ENCODE measurements at regions not wholly inside any gene's neighbourhood (a gene's known extent, or its start where the extent isn't known, plus 50 kb on each side); places are given as distances from the start of the nearest gene placed in this dataset.

DNA sequence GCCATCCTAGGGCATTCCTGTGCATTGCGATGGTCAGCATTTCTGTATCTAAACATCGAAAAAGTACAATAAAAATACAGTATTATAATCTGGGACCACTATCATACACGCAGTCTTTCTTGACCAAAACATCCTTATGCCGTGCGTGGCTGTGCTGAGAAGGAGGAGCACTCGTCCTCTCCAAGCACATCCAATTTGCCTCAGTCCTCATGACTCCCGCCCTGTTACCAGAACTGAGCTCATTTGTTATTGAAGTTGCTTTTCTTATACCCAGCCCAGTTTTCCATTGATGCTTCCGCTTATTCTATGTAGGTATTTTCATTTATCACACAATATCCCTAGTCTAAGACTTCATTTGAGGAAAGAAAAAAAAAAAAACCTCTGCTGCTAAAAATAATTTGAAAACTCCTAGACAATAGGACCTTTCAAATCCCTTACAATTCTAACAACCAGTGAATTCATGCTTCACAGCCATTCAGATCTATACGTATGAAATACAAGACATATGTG lies 236.9 kb upstream of the PLEKHG7 start:
- H3K9me3 ChIP-seq (ENCODE audit: control insufficient read depth in 3 of 3, low read length in 3 of 3) = no peaks in the 10 kb centered on the region
- peaks cover 32 to 35% (median 33%) of the 10 kb centered on the region in 3 donors for H3K4me1 ChIP-seq (ENCODE audit: control insufficient read depth in 3 of 3, insufficient read depth in 3 of 3, low read length in 3 of 3)
- no peaks in the 10 kb centered on the region for H3K36me3 ChIP-seq (ENCODE audit: control insufficient read depth in 3 of 3, insufficient read depth in 3 of 3, low read length in 3 of 3)
- H3K27me3 ChIP-seq (ENCODE audit: control insufficient read depth in 3 of 3, insufficient read depth in 3 of 3, low read length in 3 of 3) = no peaks in the 10 kb centered on the region
- peak overlapping the region; percentile 65 to 77 (median 66) for H3K4me3 ChIP-seq (ENCODE audit: low read length in 3 of 3)
- H3K27ac ChIP-seq (ENCODE audit: low read depth, low read length) = peak overlapping the region; percentile 86
- H3K9ac ChIP-seq (ENCODE audit: low read depth in 1 of 3, low read length in 3 of 3) = peak overlapping the region in 1 of 3 donors; percentile 46

DNA sequence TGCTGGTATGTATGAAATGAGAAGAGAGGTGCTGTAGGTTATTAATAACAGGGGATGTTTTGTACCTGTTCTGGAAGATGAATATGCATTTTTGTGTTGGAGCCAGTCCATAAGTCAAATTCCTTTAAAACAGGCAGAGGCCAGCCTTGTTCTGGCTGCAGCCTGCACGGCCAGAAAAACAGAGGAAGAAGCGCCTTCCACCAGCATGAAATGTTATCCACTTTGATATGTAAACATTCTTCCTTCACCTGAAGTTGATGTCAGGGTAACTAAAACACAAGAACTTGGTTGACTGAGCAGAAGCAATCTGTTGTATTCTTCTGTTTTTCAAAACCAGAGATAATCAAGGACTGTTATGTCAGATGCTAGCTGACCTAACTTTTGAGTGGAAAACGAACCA lies 237.9 kb upstream of the PLEKHG7 start:
- no peak overlapping the region for H3K4me3 ChIP-seq (ENCODE audit: low read length in 3 of 3)
- H3K27ac ChIP-seq (ENCODE audit: low read depth, low read length) = no peak overlapping the region
- H3K9me3 ChIP-seq (ENCODE audit: control insufficient read depth in 3 of 3, low read length in 3 of 3) = no peaks in the 10 kb centered on the region
- no peaks in the 10 kb centered on the region for H3K36me3 ChIP-seq (ENCODE audit: control insufficient read depth in 3 of 3, insufficient read depth in 3 of 3, low read length in 3 of 3)
- no peaks in the 10 kb centered on the region for H3K27me3 ChIP-seq (ENCODE audit: control insufficient read depth in 3 of 3, insufficient read depth in 3 of 3, low read length in 3 of 3)
- H3K9ac ChIP-seq (ENCODE audit: low read depth in 1 of 3, low read length in 3 of 3) = no peak overlapping the region
- peaks cover 25 to 31% (median 29%) of the 10 kb centered on the region in 3 donors for H3K4me1 ChIP-seq (ENCODE audit: control insufficient read depth in 3 of 3, insufficient read depth in 3 of 3, low read length in 3 of 3)

DNA sequence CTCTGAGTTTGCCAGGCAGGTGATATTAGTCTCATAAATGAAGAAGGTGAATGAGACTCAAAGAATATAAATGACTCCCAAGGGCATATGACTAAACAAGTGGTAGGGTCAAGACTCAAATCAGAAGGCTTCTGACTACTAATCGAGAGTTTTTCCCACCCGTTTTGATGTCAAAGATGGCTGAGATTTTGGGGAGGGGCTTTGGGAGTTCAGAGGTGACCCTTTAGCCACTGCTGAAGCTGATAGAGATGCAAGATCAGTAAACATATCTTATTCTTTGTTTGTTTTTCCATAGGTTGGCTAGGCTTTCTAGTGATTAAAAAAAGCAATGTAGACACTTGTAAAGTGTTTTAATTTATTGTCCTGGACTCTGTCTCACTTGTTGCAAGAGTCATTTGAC lies 239.6 kb upstream of the PLEKHG7 start:
- Histone ChIP-seq H3K27ac (ENCODE audit: low read depth, low read length) (no peak overlapping the region), H3K4me1 (ENCODE audit: control insufficient read depth in 3 of 3, insufficient read depth in 3 of 3, low read length in 3 of 3) (peaks cover 15 to 27% (median 17%) of the 10 kb centered on the region in 3 donors), H3K27me3 (ENCODE audit: control insufficient read depth in 3 of 3, insufficient read depth in 3 of 3, low read length in 3 of 3) (no peaks in the 10 kb centered on the region), H3K4me3 (ENCODE audit: low read length in 3 of 3) (no peak overlapping the region), H3K9me3 (ENCODE audit: control insufficient read depth in 3 of 3, low read length in 3 of 3) (no peaks in the 10 kb centered on the region), H3K9ac (ENCODE audit: low read depth in 1 of 3, low read length in 3 of 3) (no peak overlapping the region), H3K36me3 (ENCODE audit: control insufficient read depth in 3 of 3, insufficient read depth in 3 of 3, low read length in 3 of 3) (no peaks in the 10 kb centered on the region)

DNA sequence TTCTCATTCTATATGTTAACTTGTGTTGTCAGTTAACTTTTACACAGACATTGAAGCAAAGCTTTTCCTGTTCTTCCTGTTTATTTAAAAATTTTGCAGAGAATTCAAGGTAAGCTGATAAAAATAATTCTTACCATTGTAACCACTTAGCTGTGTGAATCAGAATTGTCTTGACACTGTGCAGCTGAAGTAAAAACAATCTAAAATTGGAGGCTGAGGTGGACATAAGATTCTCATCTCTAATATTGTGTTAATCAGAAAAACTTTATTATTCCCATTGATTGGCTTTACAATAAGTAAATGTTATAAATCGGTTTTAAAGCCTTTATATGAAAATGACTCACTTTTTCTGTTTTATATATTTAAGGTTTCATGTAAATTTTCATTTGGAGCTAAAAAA lies 240.3 kb upstream of the PLEKHG7 start:
- Histone ChIP-seq H3K9me3 (ENCODE audit: control insufficient read depth in 3 of 3, low read length in 3 of 3) (no peaks in the 10 kb centered on the region), H3K4me3 (ENCODE audit: low read length in 3 of 3) (no peak overlapping the region), H3K36me3 (ENCODE audit: control insufficient read depth in 3 of 3, insufficient read depth in 3 of 3, low read length in 3 of 3) (no peaks in the 10 kb centered on the region), H3K27ac (ENCODE audit: low read depth, low read length) (no peak overlapping the region), H3K27me3 (ENCODE audit: control insufficient read depth in 3 of 3, insufficient read depth in 3 of 3, low read length in 3 of 3) (no peaks in the 10 kb centered on the region), H3K9ac (ENCODE audit: low read depth in 1 of 3, low read length in 3 of 3) (no peak overlapping the region), H3K4me1 (ENCODE audit: control insufficient read depth in 3 of 3, insufficient read depth in 3 of 3, low read length in 3 of 3) (peaks cover 11 to 27% (median 13%) of the 10 kb centered on the region in 3 donors)

DNA sequence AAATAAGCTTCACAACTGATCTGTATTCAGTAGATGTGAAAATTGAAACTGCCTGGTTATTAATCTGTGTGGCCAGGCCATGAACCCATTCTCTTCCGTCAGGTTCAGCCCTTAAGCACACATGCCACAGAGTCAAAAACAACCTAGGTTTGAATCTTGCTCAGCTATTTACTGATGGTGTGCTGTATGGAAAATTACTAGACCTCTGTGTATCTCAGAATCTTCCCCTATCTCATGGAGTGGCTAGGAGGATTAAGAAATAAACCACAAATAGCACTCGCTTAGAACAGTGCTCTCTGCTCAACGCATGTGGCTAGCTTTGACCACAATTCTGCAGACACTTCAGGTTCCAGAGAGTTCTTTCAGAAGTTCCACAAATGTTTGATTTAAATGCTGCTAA lies 240.7 kb upstream of the PLEKHG7 start:
- Histone ChIP-seq H3K4me1 (ENCODE audit: control insufficient read depth in 3 of 3, insufficient read depth in 3 of 3, low read length in 3 of 3) (peaks cover 11 to 23% (median 13%) of the 10 kb centered on the region in 3 donors), H3K9ac (ENCODE audit: low read depth in 1 of 3, low read length in 3 of 3) (peak overlapping the region in 1 of 3 donors; percentile 25), H3K36me3 (ENCODE audit: control insufficient read depth in 3 of 3, insufficient read depth in 3 of 3, low read length in 3 of 3) (no peaks in the 10 kb centered on the region), H3K4me3 (ENCODE audit: low read length in 3 of 3) (no peak overlapping the region), H3K27ac (ENCODE audit: low read depth, low read length) (peak overlapping the region; percentile 39), H3K27me3 (ENCODE audit: control insufficient read depth in 3 of 3, insufficient read depth in 3 of 3, low read length in 3 of 3) (no peaks in the 10 kb centered on the region), H3K9me3 (ENCODE audit: control insufficient read depth in 3 of 3, low read length in 3 of 3) (no peaks in the 10 kb centered on the region)

DNA sequence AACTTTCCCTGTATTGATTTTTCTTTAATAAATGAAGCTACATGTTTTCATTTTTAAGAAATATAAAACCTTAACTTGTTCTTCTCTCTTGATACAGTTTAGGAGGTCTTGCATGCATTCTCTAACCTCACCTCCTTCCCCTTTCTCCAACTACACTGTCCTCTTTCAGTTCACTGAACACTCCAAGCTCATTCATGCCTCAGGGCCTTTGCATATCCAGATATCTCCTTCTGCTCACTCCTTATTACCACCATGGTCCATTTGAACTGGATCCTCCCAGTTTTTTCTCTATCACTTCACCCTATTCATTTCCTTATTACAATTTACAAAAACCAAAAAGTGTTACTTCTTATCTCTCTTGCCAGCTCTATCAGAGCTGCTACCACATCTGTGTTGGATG lies 242.9 kb upstream of the PLEKHG7 start:
- Histone ChIP-seq H3K27ac (ENCODE audit: low read depth, low read length) (no peak overlapping the region), H3K9ac (ENCODE audit: low read depth in 1 of 3, low read length in 3 of 3) (no peak overlapping the region), H3K27me3 (ENCODE audit: control insufficient read depth in 3 of 3, insufficient read depth in 3 of 3, low read length in 3 of 3) (no peaks in the 10 kb centered on the region), H3K36me3 (ENCODE audit: control insufficient read depth in 3 of 3, insufficient read depth in 3 of 3, low read length in 3 of 3) (no peaks in the 10 kb centered on the region), H3K4me1 (ENCODE audit: control insufficient read depth in 3 of 3, insufficient read depth in 3 of 3, low read length in 3 of 3) (peaks cover 0 to 13% (median 6%) of the 10 kb centered on the region in 3 donors), H3K4me3 (ENCODE audit: low read length in 3 of 3) (no peak overlapping the region), H3K9me3 (ENCODE audit: control insufficient read depth in 3 of 3, low read length in 3 of 3) (no peaks in the 10 kb centered on the region)

DNA sequence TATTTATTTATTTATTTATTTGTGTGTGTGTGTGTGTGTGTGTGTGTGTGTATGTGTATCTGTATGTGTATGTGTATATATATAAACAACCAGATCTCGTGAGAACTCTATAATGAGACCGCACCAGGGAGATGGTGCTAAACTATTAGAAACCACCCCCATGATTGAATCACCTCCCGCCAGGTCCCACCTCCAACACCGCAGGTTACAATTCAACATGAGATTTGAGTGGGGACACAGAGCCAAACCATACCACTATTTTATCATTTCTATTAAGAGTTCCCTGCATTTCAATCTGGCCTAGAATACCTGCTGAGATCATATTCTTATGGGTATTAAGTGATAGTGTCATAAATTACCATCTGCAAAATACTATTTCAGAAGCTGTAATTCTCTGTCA lies 243.8 kb upstream of the PLEKHG7 start:
- Histone ChIP-seq H3K27me3 (ENCODE audit: control insufficient read depth in 3 of 3, insufficient read depth in 3 of 3, low read length in 3 of 3) (no peaks in the 10 kb centered on the region), H3K9me3 (ENCODE audit: control insufficient read depth in 3 of 3, low read length in 3 of 3) (no peaks in the 10 kb centered on the region), H3K27ac (ENCODE audit: low read depth, low read length) (no peak overlapping the region), H3K36me3 (ENCODE audit: control insufficient read depth in 3 of 3, insufficient read depth in 3 of 3, low read length in 3 of 3) (no peaks in the 10 kb centered on the region), H3K4me1 (ENCODE audit: control insufficient read depth in 3 of 3, insufficient read depth in 3 of 3, low read length in 3 of 3) (peaks cover 0 to 13% (median 6%) of the 10 kb centered on the region in 3 donors), H3K4me3 (ENCODE audit: low read length in 3 of 3) (no peak overlapping the region), H3K9ac (ENCODE audit: low read depth in 1 of 3, low read length in 3 of 3) (no peak overlapping the region)

DNA sequence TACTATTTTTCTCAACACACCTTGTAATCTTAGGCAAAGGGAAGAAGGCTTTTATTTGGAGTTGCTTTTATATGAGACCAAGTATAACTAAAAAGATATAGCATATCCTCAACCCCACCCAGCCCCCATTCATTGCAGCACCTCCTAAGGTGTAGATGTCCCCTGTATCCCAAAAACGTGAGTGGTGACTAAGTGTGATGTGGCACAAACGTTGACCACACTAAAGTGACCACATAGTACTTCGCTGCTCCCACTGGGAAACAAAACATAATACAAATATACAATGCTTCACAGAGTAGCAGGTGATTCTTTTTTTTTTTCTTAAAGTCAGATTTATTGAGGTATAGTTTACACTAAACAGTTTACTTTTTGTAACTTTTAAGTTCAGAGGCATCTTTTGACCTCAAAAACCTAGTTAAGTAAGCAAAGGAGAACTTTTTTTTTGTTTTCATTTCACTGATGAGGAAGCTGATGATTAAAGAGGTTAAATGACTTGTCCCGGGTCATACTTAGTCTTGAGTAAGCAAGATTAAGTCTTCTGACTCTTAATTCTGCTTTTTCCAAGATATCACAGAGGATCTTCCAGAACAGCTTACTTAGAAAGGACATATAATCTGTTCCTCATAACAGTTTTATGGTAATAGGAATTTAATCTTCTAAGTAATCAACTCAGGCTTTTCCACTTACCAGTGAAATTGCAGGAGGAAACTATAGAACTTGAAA lies 245.2 kb upstream of the PLEKHG7 start:
- no peaks in the 10 kb centered on the region for H3K36me3 ChIP-seq (ENCODE audit: control insufficient read depth in 3 of 3, insufficient read depth in 3 of 3, low read length in 3 of 3)

DNA sequence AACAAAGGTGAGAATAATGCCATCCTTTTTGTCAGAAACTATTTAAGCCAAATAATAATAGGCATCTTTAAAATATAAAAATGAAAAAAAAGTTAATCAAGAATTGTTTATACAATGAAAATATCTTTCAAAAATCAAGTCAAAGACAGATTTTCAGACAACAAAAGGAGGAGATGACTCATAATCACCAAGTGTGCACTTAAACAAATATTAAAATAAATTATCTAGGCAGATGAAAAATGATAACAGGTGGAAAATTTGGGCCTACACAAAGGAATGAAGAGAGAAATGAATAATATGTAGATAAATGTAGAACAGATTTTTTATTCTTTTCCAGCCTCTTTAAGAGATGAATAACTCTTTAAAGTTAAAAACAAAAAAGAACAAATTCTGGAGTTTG lies 250.0 kb upstream of the PLEKHG7 start:
- no peaks in the 10 kb centered on the region for H3K4me1 ChIP-seq (ENCODE audit: control insufficient read depth in 3 of 3, insufficient read depth in 3 of 3, low read length in 3 of 3)
- H3K36me3 ChIP-seq (ENCODE audit: control insufficient read depth in 3 of 3, insufficient read depth in 3 of 3, low read length in 3 of 3) = no peaks in the 10 kb centered on the region
- H3K4me3 ChIP-seq (ENCODE audit: low read length in 3 of 3) = no peak overlapping the region
- no peak overlapping the region for H3K9ac ChIP-seq (ENCODE audit: low read depth in 1 of 3, low read length in 3 of 3)
- H3K27ac ChIP-seq (ENCODE audit: low read depth, low read length) = no peak overlapping the region
- H3K9me3 ChIP-seq (ENCODE audit: control insufficient read depth in 3 of 3, low read length in 3 of 3) = no peaks in the 10 kb centered on the region
- H3K27me3 ChIP-seq (ENCODE audit: control insufficient read depth in 3 of 3, insufficient read depth in 3 of 3, low read length in 3 of 3) = no peaks in the 10 kb centered on the region

More for the DNA sequence above, 245.2 kb upstream of the PLEKHG7 start:
- Histone ChIP-seq H3K9ac (ENCODE audit: low read depth in 1 of 3, low read length in 3 of 3) (no peak overlapping the region), H3K27ac (ENCODE audit: low read depth, low read length) (no peak overlapping the region), H3K4me3 (ENCODE audit: low read length in 3 of 3) (no peak overlapping the region), H3K9me3 (ENCODE audit: control insufficient read depth in 3 of 3, low read length in 3 of 3) (no peaks in the 10 kb centered on the region), H3K4me1 (ENCODE audit: control insufficient read depth in 3 of 3, insufficient read depth in 3 of 3, low read length in 3 of 3) (peaks cover 0 to 13% (median 6%) of the 10 kb centered on the region in 3 donors), H3K27me3 (ENCODE audit: control insufficient read depth in 3 of 3, insufficient read depth in 3 of 3, low read length in 3 of 3) (no peaks in the 10 kb centered on the region)

DNA sequence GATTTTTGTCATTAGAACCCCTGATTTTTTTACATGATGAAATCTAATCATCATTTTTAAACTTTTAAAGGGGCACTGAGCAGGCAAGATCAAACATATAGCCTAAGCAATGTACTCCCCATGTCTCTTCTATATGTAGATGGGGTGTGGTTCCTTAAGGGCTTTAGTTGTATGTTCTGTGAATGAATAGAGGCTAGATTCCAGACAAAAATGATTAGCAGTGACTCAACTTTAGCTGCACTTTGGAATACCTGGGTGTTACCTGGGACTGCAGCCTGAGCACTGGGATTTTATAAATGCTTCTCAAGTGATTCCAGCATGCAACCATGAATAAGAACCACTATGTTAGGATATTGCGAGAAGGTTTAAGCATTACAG lies 256.7 kb upstream of the PLEKHG7 start:
- Histone ChIP-seq H3K36me3 (ENCODE audit: control insufficient read depth in 3 of 3, insufficient read depth in 3 of 3, low read length in 3 of 3) (no peaks in the 10 kb centered on the region), H3K9me3 (ENCODE audit: control insufficient read depth in 3 of 3, low read length in 3 of 3) (no peaks in the 10 kb centered on the region), H3K4me3 (ENCODE audit: low read length in 3 of 3) (no peak overlapping the region), H3K27ac (ENCODE audit: low read depth, low read length) (peak overlapping the region; percentile 53), H3K9ac (ENCODE audit: low read depth in 1 of 3, low read length in 3 of 3) (no peak overlapping the region), H3K27me3 (ENCODE audit: control insufficient read depth in 3 of 3, insufficient read depth in 3 of 3, low read length in 3 of 3) (no peaks in the 10 kb centered on the region), H3K4me1 (ENCODE audit: control insufficient read depth in 3 of 3, insufficient read depth in 3 of 3, low read length in 3 of 3) (peaks cover 0 to 4% (median 0%) of the 10 kb centered on the region in 3 donors)
